ENCODE measurements at regions not wholly inside any gene's neighbourhood (a gene's known extent, or its start where the extent isn't known, plus 50 kb on each side); places are given as distances from the start of the nearest gene placed in this dataset.

- Histone ChIP-seq H3K36me3 (no peaks in the 10 kb centered on the region), H3K9me3 (peaks cover 0 to 4% (median 0%) of the 10 kb centered on the region in 12 donors), H3K4me1 (no peaks in the 10 kb centered on the region), H3K4me3 (no peak overlapping the region), H3K27ac (no peak overlapping the region), H3K27me3 (no peaks in the 10 kb centered on the region)
- DNase-seq (no peak), ATAC-seq (no peak)
- intact Hi-C loops (cut with DNase I) = no loop called here
- no peak for TF ChIP-seq CTCF (IDR thresholded peaks at IDR 0.05)
- TF ChIP-seq POLR2A (IDR thresholded peaks at IDR 0.05) = no peak
- WGBS, 4 donors = 24 to 42% (median 36%) methylated on average over 1 of the region's 1 CpG
These were observed 1950.9 kb upstream of the TENM3 start for GRCh38 chr4:180292339-180292738.

- TF ChIP-seq POLR2A (IDR thresholded peaks at IDR 0.05) (no peak), CTCF (IDR thresholded peaks at IDR 0.05) (no peak)
- 43 to 45% (median 44%) methylated on average over 4 of the region's 4 CpGs for WGBS, 4 donors
- ATAC-seq = no peak
- Histone ChIP-seq H3K4me3 (no peak overlapping the region), H3K9me3 (peaks cover 0 to 4% (median 0%) of the 10 kb centered on the region in 12 donors), H3K4me1 (no peaks in the 10 kb centered on the region), H3K27me3 (no peaks in the 10 kb centered on the region), H3K27ac (no peak overlapping the region), H3K36me3 (no peaks in the 10 kb centered on the region)
- no peak for DNase-seq
- intact Hi-C loops (cut with DNase I) = no loop called here
These were observed 1947.1 kb upstream of the TENM3 start for GRCh38 chr4:180296036-180296599.

- Histone ChIP-seq H3K27me3 (no peaks in the 10 kb centered on the region), H3K4me1 (no peaks in the 10 kb centered on the region), H3K9me3 (peaks cover 0 to 12% (median 0%) of the 10 kb centered on the region in 12 donors), H3K36me3 (no peaks in the 10 kb centered on the region), H3K4me3 (no peak overlapping the region), H3K27ac (no peak overlapping the region)
- WGBS, 4 donors = 48 to 72% (median 59%) methylated on average over 4 of the region's 4 CpGs
- DNase-seq (no peak), ATAC-seq (no peak)
- TF ChIP-seq CTCF (IDR thresholded peaks at IDR 0.05) (no peak), POLR2A (IDR thresholded peaks at IDR 0.05) (no peak)
- intact Hi-C loops (cut with DNase I) = no loop called here
These were observed 1938.9 kb upstream of the TENM3 start for GRCh38 chr4:180304321-180304720.

- peaks cover 0 to 6% (median 0%) of the 10 kb centered on the region in 12 donors for H3K9me3 ChIP-seq
- intact Hi-C loops (cut with DNase I) = no loop called here
- ATAC-seq (no peak), DNase-seq (no peak)
- WGBS, 4 donors = 94 to 97% (median 96%) methylated on average over 3 of the region's 3 CpGs
- H3K4me3 ChIP-seq = no peak overlapping the region
- TF ChIP-seq CTCF (IDR thresholded peaks at IDR 0.05) (no peak), POLR2A (IDR thresholded peaks at IDR 0.05) (no peak)
- no peak overlapping the region for H3K27ac ChIP-seq
- no peaks in the 10 kb centered on the region for H3K27me3 ChIP-seq
- H3K36me3 ChIP-seq = no peaks in the 10 kb centered on the region
- no peaks in the 10 kb centered on the region for H3K4me1 ChIP-seq
These were observed 1932.6 kb upstream of the TENM3 start for GRCh38 chr4:180310616-180311015.

All from heart left ventricle (tissue), 16 donors.